Body of pancreas (tissue), 4 donors: ENCODE measurements at regions not wholly inside any gene's neighbourhood (a gene's known extent, or its start where the extent isn't known, plus 50 kb on each side); places are given as distances from the start of the nearest gene placed in this dataset.

Source experiments
- ATAC-seq: fragments of 150-250 bp; one replicate; pipeline ENCODE4 v1.9.1; 2016
- DNase-seq, 4 donors: peaks; one replicate each; pipeline ENCODE4 v3.0.0-alpha.2; 2019
- H3K27ac ChIP-seq, 4 donors: fragments of 200-600 bp; sonication (generic); 1 replicate in 3 of 4; 2 replicates in 1 of 4; pipeline versions ENCODE4 v1.5.1 to v1.6.1; 2016 to 2019; ENCODE audit warnings: mild to moderate bottlenecking in 1 of 4, mixed read lengths in 1 of 4, moderate library complexity in 1 of 4
- H3K27me3 ChIP-seq, 2 donors: fragments of 200-600 bp; sonication (generic); one replicate each; pipeline ENCODE4 v1.6.0; 2016; ENCODE audit warnings: mild to moderate bottlenecking in 1 of 2
- H3K36me3 ChIP-seq, 2 donors: fragments of 200-600 bp; sonication (generic); replicated peaks in 1 of 2; 2 replicates each; pipeline ENCODE4 v1.5.1; 2016; ENCODE audit warnings: low read depth in 2 of 2; ENCODE audit not compliant: insufficient read depth in 1 of 2
- H3K4me1 ChIP-seq: fragments of 200-600 bp; sonication (generic); one replicate; pipeline ENCODE4 v1.6.0; 2016
- H3K4me3 ChIP-seq, 2 donors: fragments of 200-600 bp; sonication (generic); 1 replicate in 1 of 2; 2 replicates in 1 of 2; pipeline ENCODE4 v1.5.1; 2016 to 2019
- H3K9me3 ChIP-seq, 3 donors: fragments of 200-600 bp; sonication (generic); 1 replicate in 2 of 3; 2 replicates in 1 of 3; pipeline ENCODE4 v1.5.1; 2016
- CTCF ChIP-seq, 7 experiments: fragments of 450-650 bp in 4 of 7; fragments of 200-600 bp in 3 of 7; sonication (generic) in 3 of 7; IDR thresholded peaks; one replicate each; pipeline ENCODE4 v1.5.1; 2016 to 2019; ENCODE audit warnings: antibody characterized with exemption in 7 of 7
- POLR2A ChIP-seq, 3 donors: fragments of 450-650 bp; IDR thresholded peaks; one replicate each; pipeline ENCODE4 v1.6.1; 2016; ENCODE audit warnings: antibody characterized with exemption in 3 of 3, mild to moderate bottlenecking in 2 of 3
- WGBS, 2 donors: methylation state at CpG; one replicate each; pipeline ENCODE4 v1.1.5; 2017; 5-methylcytosine and 5-hydroxymethylcytosine counted together
- intact Hi-C: fragments of 100-400 bp; cut with DNase I; formaldehyde crosslinking; loops from one replicate; pipeline ENCODE4 v1.15.1; 2023

- no peaks in the 10 kb centered on the region for H3K9me3 ChIP-seq
- intact Hi-C loops, result no loop called here
- 59 to 62% methylated on average over 3 of the region's 3 CpGs for WGBS, 2 donors
Measured at GRCh38 chr2:6089474-6089873, 397.3 kb downstream of the SOX11 start.

GRCh38 chr2:6103372-6103771 lies 411.2 kb downstream of the SOX11 start:
- intact Hi-C loops, result no loop called here
- H3K27ac ChIP-seq, result no peak overlapping the region
- WGBS, 2 donors, result 31 to 43% methylated on average over 3 of the region's 3 CpGs

More at GRCh38 chr2:6089474-6089873, 397.3 kb downstream of the SOX11 start:
- no peaks in the 10 kb centered on the region for H3K36me3 ChIP-seq
- no peak for TF ChIP-seq POLR2A (IDR thresholded peaks at IDR 0.05)
- no peak for TF ChIP-seq CTCF (IDR thresholded peaks at IDR 0.05)
- H3K4me3 ChIP-seq, result no peak overlapping the region
- ATAC-seq (no peak), DNase-seq (no peak)
- H3K4me1 ChIP-seq, result no peaks in the 10 kb centered on the region
- no peaks in the 10 kb centered on the region for H3K27me3 ChIP-seq
- no peak overlapping the region for H3K27ac ChIP-seq

DNA sequence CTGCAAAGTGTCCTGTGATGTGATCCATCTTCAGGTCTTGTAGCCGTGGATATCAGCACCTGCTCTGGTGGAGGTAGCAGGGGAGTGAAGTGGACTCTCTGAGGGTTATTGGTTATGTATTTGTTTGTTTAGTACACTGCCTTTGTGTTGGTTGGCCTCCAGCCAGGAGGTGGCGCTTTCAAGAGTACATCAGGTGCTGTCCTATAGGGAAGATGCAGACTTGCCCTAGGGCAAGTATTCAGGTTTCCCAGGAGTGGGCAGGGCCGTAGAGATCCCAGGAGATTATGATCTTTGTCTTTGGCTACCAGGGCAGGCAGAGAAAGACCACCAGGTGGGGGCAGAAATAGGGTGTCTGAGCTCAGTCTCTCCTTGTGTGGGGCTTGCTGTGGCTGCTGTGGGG lies 411.8 kb downstream of the SOX11 start:
- intact Hi-C loops, result no loop called here
- WGBS, 2 donors, result 43 to 63% methylated on average over 3 of the region's 3 CpGs
- Histone ChIP-seq H3K4me3 (no peak overlapping the region), H3K27ac (no peak overlapping the region), H3K9me3 (no peaks in the 10 kb centered on the region), H3K4me1 (peaks cover 6% of the 10 kb centered on the region), H3K27me3 (no peaks in the 10 kb centered on the region), H3K36me3 (no peaks in the 10 kb centered on the region)
- DNase-seq (peak; percentile 22 to 50 (median 36)), ATAC-seq (no peak)
- TF ChIP-seq POLR2A (IDR thresholded peaks at IDR 0.05) (no peak), CTCF (IDR thresholded peaks at IDR 0.05) (no peak)

More at GRCh38 chr2:6103372-6103771, 411.2 kb downstream of the SOX11 start:
- Histone ChIP-seq H3K9me3 (no peaks in the 10 kb centered on the region), H3K27me3 (no peaks in the 10 kb centered on the region), H3K36me3 (no peaks in the 10 kb centered on the region), H3K4me3 (no peak overlapping the region), H3K4me1 (peaks cover 6% of the 10 kb centered on the region)
- TF ChIP-seq POLR2A (IDR thresholded peaks at IDR 0.05) (no peak), CTCF (IDR thresholded peaks at IDR 0.05) (no peak)
- no peak for ATAC-seq
- DNase-seq, result no peak

GRCh38 chr2:6107290-6107689 lies 415.1 kb downstream of the SOX11 start:
- no peak overlapping the region for H3K4me3 ChIP-seq
- H3K9me3 ChIP-seq, result peaks cover 0 to 4% (median 0%) of the 10 kb centered on the region in 3 donors
- no peak overlapping the region for H3K27ac ChIP-seq
- peaks cover 6% of the 10 kb centered on the region for H3K4me1 ChIP-seq
- 68 to 71% methylated on average over 4 of the region's 4 CpGs for WGBS, 2 donors
- intact Hi-C loops, result no loop called here
- no peak for ATAC-seq
- TF ChIP-seq CTCF (IDR thresholded peaks at IDR 0.05) (no peak), POLR2A (IDR thresholded peaks at IDR 0.05) (no peak)
- no peaks in the 10 kb centered on the region for H3K36me3 ChIP-seq
- no peak for DNase-seq
- H3K27me3 ChIP-seq, result no peaks in the 10 kb centered on the region

DNA sequence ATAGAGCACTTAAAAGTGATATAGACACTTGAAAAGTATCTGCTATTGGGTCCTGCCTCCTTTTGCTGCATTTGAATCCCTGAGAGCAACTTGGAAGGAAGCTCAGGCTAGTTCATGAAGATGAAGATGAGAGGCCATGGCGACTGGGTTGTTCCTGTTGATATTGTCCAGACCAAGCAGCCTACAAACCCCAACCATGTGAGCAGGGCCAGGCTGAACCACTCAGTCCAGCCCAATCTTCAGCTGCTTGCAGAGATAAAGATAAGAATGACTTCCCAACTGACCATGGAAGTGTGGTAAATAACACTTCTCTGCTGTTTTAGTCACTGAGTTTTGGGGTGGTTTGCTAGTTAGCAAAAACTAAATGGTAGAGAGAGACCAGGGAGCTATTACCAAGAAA lies 417.6 kb downstream of the SOX11 start:
- no peak for TF ChIP-seq POLR2A (IDR thresholded peaks at IDR 0.05)
- TF ChIP-seq CTCF (IDR thresholded peaks at IDR 0.05), result no peak
- Histone ChIP-seq H3K4me1 (no peaks in the 10 kb centered on the region), H3K9me3 (peaks cover 0 to 4% (median 0%) of the 10 kb centered on the region in 3 donors), H3K4me3 (no peak overlapping the region), H3K27me3 (no peaks in the 10 kb centered on the region), H3K36me3 (no peaks in the 10 kb centered on the region), H3K27ac (no peak overlapping the region)
- DNase-seq (no peak), ATAC-seq (no peak)
- 67 to 100% methylated on average over 1 of the region's 1 CpG for WGBS, 2 donors
- intact Hi-C loops, result no loop called here
